HepG2 (cell line): ENCODE measurements at regions not wholly inside any gene's neighbourhood (a gene's known extent, or its start where the extent isn't known, plus 50 kb on each side); places are given as distances from the start of the nearest gene placed in this dataset.

Experiments used
- ATAC-seq: fragments of 200-7000 bp; cut with Tn5 transposase; 3 replicates; pipeline ENCODE4 v1.9.1; 2020; ENCODE audit warnings: mild to moderate bottlenecking, moderate library complexity
- BruUV-seq: library from RNA; stranded (reverse); fragments of 400-500 nt; replicated peaks from 2 replicates; lab custom pipeline; 2021; lab: Mats Ljungman, UMichigan
- CTCF ChIA-PET: fragments of 300-600 bp; formaldehyde crosslinking; extraction: SDS; loops from one replicate; lab custom pipeline; 2021; ENCODE audit warnings: low total read pairs, inconsistent platforms, low intra/inter-chr PET ratio; lab: Yijun Ruan, JAX
- POLR2A ChIA-PET: fragments of 350-600 bp; sonication (Branson Sonifier 250); formaldehyde crosslinking; loops from one replicate; lab custom pipeline; 2020; ENCODE audit warnings: antibody characterized with exemption, inconsistent platforms; lab: Yijun Ruan, JAX
- DNase-seq: peaks from one replicate; pipeline ENCODE4 v3.0.0-alpha.2; 2015; ENCODE audit warnings: low spot score
- FAIRE-seq: peaks from 3 replicates; lab custom pipeline; 2011; peaks lifted over from hg19 to GRCh38; lab: Jason Lieb, UNC
- H2AFZ ChIP-seq: one replicate; pipeline ENCODE4 v1.6.1; 2011; ENCODE audit warnings: low read length, inconsistent platforms
- H3K27ac ChIP-seq: fragments of 300-600 bp; 3 replicates; pipeline ENCODE4 v1.8.0; 2011; ENCODE audit warnings: mixed run types, mild to moderate bottlenecking, mixed read lengths, low read length, inconsistent platforms; ENCODE audit not compliant: insufficient read depth; ENCODE audit errors: extremely low read length
- H3K27me3 ChIP-seq, 2 experiments: fragments of 200-600 bp in 1 of 2; 2 replicates in 1 of 2; 3 replicates in 1 of 2; pipeline versions ENCODE4 v1.6.0 to v1.8.0; 2011; ENCODE audit warnings: low read length in 2 of 2, mild to moderate bottlenecking in 2 of 2, moderate library complexity in 2 of 2, inconsistent platforms in 1 of 2; ENCODE audit not compliant: insufficient read depth in 2 of 2, control insufficient read depth in 1 of 2
- H3K36me3 ChIP-seq, 2 experiments: fragments of 200-600 bp in 1 of 2; replicated peaks in 1 of 2; 2 replicates in 1 of 2; 3 replicates in 1 of 2; pipeline versions ENCODE4 v1.5.1 to v1.8.0; 2011; ENCODE audit warnings: low read length in 2 of 2, inconsistent platforms in 1 of 2; ENCODE audit not compliant: insufficient read depth in 2 of 2, control insufficient read depth in 1 of 2
- H3K4me1 ChIP-seq: 2 replicates; pipeline ENCODE4 v1.5.1; 2012; ENCODE audit warnings: low read length, inconsistent platforms; ENCODE audit not compliant: insufficient read depth
- H3K4me2 ChIP-seq: 2 replicates; pipeline ENCODE4 v1.6.0; 2011; ENCODE audit warnings: low read depth, low read length, inconsistent platforms
- H3K4me3 ChIP-seq, 3 experiments: fragments of 200-600 bp in 1 of 3; sonication (generic), shearing (Covaris generic) in 1 of 3; replicated peaks in 1 of 3; 2 replicates each; pipeline ENCODE4 v1.5.1; 2011 to 2016; ENCODE audit warnings: low read length in 3 of 3, inconsistent platforms in 2 of 3, low read depth in 2 of 3, mild to moderate bottlenecking in 2 of 3, control low read depth in 1 of 3, mixed read lengths in 1 of 3; ENCODE audit not compliant: insufficient read depth in 1 of 3
- H3K79me2 ChIP-seq: one replicate; pipeline ENCODE4 v1.6.1; 2011; ENCODE audit warnings: low read length, inconsistent platforms; ENCODE audit not compliant: insufficient read depth
- H3K9ac ChIP-seq: 2 replicates; pipeline ENCODE4 v1.6.0; 2011; ENCODE audit warnings: mild to moderate bottlenecking, low read depth, low read length, inconsistent platforms; ENCODE audit not compliant: insufficient read depth
- H3K9me3 ChIP-seq: 2 replicates; pipeline ENCODE4 v1.5.1; 2012; ENCODE audit warnings: mild to moderate bottlenecking, low read length
- H4K20me1 ChIP-seq: 2 replicates; pipeline ENCODE4 v1.6.0; 2011; ENCODE audit warnings: inconsistent platforms, mild to moderate bottlenecking, low read length, moderate library complexity; ENCODE audit not compliant: insufficient read depth
- ATAD3A ChIP-seq: sonication (generic); formaldehyde crosslinking; IDR thresholded peaks from 2 replicates; pipeline ENCODE4 v1.4.0; 2020; ENCODE audit warnings: missing genetic modification reagents
- ATF3 ChIP-seq: sonication (generic); formaldehyde crosslinking; IDR thresholded peaks from 2 replicates; pipeline ENCODE4 v1.4.0; 2020; ENCODE audit warnings: missing genetic modification reagents
- KDM6A ChIP-seq: IDR thresholded peaks from 2 replicates; pipeline ENCODE4 v1.6.1; 2016; ENCODE audit warnings: low read depth
- LRRFIP1 ChIP-seq: sonication (generic); formaldehyde crosslinking; conservative IDR thresholded peaks from 2 replicates; pipeline ENCODE4 v1.4.0; 2020; ENCODE audit warnings: missing genetic modification reagents
- PRPF4 ChIP-seq: fragments of 200-400 bp; formaldehyde crosslinking; IDR thresholded peaks from 2 replicates; pipeline ENCODE4 v1.6.1; 2016; ENCODE audit warnings: low read length, low read depth; ENCODE audit not compliant: poor library complexity, severe bottlenecking
- SNAI1 ChIP-seq: sonication (generic); formaldehyde crosslinking; IDR thresholded peaks from 2 replicates; pipeline ENCODE4 v1.5.0; 2020; ENCODE audit warnings: mild to moderate bottlenecking, missing genetic modification reagents, borderline replicate concordance
- ZNF251 ChIP-seq: sonication (generic); formaldehyde crosslinking; IDR thresholded peaks from 2 replicates; pipeline ENCODE4 v1.9.0; 2021; ENCODE audit warnings: mild to moderate bottlenecking, missing genetic modification reagents
- ZNF263 ChIP-seq: sonication (generic); formaldehyde crosslinking; IDR thresholded peaks from 2 replicates; pipeline ENCODE4 v1.4.0; 2020; ENCODE audit warnings: missing genetic modification reagents
- ZNF790 ChIP-seq: sonication (generic); formaldehyde crosslinking; IDR thresholded peaks from 2 replicates; pipeline ENCODE4 v1.8.0; 2022; ENCODE audit warnings: missing genetic modification reagents, mild to moderate bottlenecking, borderline replicate concordance
- ZSCAN21 ChIP-seq: sonication (generic); formaldehyde crosslinking; IDR thresholded peaks from 2 replicates; pipeline ENCODE4 v1.8.0; 2022; ENCODE audit warnings: mild to moderate bottlenecking, missing genetic modification reagents, moderate library complexity, borderline replicate concordance
- WGBS: methylation state at CpG from one replicate; pipeline ENCODE4 v1.1.6; 2017; ENCODE audit warnings: low lambda C conversion rate; 5-methylcytosine and 5-hydroxymethylcytosine counted together
- in situ Hi-C: cut with HindIII; loops from 2 replicates; pipeline ENCODE4 v1.10.0; 2017; ENCODE audit warnings: low pct_unique_long_range_greater_than_20kb; ENCODE audit not compliant: extremely low pct_ligation_motif_present
- intact Hi-C: fragments of 100-400 bp; cut with micrococcal nuclease; formaldehyde crosslinking; loops from one replicate; pipeline ENCODE4 v1.10.0; 2022; ENCODE audit not compliant: unreplicated experiment
- TF ChIP-seq, protein P1 (sequence below): sonication (generic); formaldehyde crosslinking; IDR thresholded peaks from 2 replicates; pipeline ENCODE4 v1.4.0; 2020; ENCODE audit warnings: missing genetic modification reagents, borderline replicate concordance
- TF ChIP-seq, protein P2 (sequence below): sonication (generic); formaldehyde crosslinking; IDR thresholded peaks from 2 replicates; pipeline ENCODE4 v1.4.0; 2020; ENCODE audit warnings: mild to moderate bottlenecking, missing genetic modification reagents
- TF ChIP-seq, protein P3 (sequence below), 2 experiments: sonication (generic) in 1 of 2; formaldehyde crosslinking in 1 of 2; IDR thresholded peaks; 2 replicates each; pipeline versions ENCODE4 v1.5.1 to v1.6.1; 2011 to 2020; ENCODE audit warnings: borderline replicate concordance in 1 of 2, low read depth in 1 of 2, low read length in 1 of 2, mild to moderate bottlenecking in 1 of 2, missing genetic modification reagents in 1 of 2, moderate library complexity in 1 of 2

DNA sequence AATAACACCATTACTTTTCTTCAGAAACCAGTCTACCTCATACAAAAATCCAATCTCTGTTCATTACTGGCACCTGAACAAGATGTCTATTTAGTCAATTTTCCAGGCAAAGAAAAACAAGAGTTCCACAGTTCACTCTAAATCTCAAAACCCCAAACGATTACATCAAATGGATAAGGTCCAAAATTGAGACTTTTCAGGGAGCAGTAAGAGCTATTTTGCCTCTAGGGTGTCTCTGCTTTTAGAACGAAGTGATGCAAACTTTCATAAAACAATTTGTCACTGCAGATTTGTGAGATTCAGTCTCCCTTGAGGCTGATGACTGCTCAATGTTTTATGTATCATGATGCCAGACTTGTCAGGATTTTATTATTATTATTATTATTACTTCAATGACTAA lies 937.0 kb upstream of the PHF14 start:
- Histone ChIP-seq H3K9me3 (peaks cover 68% of the 10 kb centered on the region), H3K4me3 (no peak overlapping the region), H4K20me1 (no peaks in the 10 kb centered on the region), H3K27me3 (no peaks in the 10 kb centered on the region), H3K79me2 (no peaks in the 10 kb centered on the region), H3K27ac (no peak overlapping the region), H2AFZ (no peak overlapping the region), H3K4me2 (no peak overlapping the region), H3K36me3 (no peaks in the 10 kb centered on the region), H3K9ac (no peak overlapping the region), H3K4me1 (no peaks in the 10 kb centered on the region)
- intact Hi-C loops = no loop called here
- FAIRE-seq (no peak), ATAC-seq (no peak), DNase-seq (no peak)
- BruUV-seq = no TSS peak
- 3% methylated on average over 2 of the region's 2 CpGs for WGBS
- ChIA-PET POLR2A (no interaction called here), CTCF (no interaction called here)
- in situ Hi-C loops = no loop called here
- TF ChIP-seq SNAI1 (CRISPR knock-in tag) (no peak), ZSCAN21 (no peak), ZNF263 (CRISPR knock-in tag) (no peak), LRRFIP1 (CRISPR knock-in tag) (no peak), ATAD3A (CRISPR knock-in tag) (no peak), ZNF790 (no peak), ZNF251 (CRISPR knock-in tag) (no peak), KDM6A (CRISPR knock-in tag) (no peak), PRPF4 (no peak), ATF3 (CRISPR knock-in tag) (no peak)
- TF ChIP-seq, protein P1, sequence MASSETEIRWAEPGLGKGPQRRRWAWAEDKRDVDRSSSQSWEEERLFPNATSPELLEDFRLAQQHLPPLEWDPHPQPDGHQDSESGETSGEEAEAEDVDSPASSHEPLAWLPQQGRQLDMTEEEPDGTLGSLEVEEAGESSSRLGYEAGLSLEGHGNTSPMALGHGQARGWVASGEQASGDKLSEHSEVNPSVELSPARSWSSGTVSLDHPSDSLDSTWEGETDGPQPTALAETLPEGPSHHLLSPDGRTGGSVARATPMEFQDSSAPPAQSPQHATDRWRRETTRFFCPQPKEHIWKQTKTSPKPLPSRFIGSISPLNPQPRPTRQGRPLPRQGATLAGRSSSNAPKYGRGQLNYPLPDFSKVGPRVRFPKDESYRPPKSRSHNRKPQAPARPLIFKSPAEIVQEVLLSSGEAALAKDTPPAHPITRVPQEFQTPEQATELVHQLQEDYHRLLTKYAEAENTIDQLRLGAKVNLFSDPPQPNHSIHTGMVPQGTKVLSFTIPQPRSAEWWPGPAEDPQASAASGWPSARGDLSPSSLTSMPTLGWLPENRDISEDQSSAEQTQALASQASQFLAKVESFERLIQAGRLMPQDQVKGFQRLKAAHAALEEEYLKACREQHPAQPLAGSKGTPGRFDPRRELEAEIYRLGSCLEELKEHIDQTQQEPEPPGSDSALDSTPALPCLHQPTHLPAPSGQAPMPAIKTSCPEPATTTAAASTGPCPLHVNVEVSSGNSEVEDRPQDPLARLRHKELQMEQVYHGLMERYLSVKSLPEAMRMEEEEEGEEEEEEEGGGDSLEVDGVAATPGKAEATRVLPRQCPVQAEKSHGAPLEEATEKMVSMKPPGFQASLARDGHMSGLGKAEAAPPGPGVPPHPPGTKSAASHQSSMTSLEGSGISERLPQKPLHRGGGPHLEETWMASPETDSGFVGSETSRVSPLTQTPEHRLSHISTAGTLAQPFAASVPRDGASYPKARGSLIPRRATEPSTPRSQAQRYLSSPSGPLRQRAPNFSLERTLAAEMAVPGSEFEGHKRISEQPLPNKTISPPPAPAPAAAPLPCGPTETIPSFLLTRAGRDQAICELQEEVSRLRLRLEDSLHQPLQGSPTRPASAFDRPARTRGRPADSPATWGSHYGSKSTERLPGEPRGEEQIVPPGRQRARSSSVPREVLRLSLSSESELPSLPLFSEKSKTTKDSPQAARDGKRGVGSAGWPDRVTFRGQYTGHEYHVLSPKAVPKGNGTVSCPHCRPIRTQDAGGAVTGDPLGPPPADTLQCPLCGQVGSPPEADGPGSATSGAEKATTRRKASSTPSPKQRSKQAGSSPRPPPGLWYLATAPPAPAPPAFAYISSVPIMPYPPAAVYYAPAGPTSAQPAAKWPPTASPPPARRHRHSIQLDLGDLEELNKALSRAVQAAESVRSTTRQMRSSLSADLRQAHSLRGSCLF (CRISPR knock-in tag) = no peak
- TF ChIP-seq, protein P2, sequence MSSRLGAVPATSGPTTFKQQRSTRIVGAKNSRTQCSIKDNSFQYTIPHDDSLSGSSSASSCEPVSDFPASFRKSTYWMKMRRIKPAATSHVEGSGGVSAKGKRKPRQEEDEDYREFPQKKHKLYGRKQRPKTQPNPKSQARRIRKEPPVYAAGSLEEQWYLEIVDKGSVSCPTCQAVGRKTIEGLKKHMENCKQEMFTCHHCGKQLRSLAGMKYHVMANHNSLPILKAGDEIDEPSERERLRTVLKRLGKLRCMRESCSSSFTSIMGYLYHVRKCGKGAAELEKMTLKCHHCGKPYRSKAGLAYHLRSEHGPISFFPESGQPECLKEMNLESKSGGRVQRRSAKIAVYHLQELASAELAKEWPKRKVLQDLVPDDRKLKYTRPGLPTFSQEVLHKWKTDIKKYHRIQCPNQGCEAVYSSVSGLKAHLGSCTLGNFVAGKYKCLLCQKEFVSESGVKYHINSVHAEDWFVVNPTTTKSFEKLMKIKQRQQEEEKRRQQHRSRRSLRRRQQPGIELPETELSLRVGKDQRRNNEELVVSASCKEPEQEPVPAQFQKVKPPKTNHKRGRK (CRISPR knock-in tag) = no peak
- TF ChIP-seq, protein P3, sequence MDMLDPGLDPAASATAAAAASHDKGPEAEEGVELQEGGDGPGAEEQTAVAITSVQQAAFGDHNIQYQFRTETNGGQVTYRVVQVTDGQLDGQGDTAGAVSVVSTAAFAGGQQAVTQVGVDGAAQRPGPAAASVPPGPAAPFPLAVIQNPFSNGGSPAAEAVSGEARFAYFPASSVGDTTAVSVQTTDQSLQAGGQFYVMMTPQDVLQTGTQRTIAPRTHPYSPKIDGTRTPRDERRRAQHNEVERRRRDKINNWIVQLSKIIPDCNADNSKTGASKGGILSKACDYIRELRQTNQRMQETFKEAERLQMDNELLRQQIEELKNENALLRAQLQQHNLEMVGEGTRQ (IDR thresholded peaks at IDR 0.05; ENCODE audit: low read depth, low read length) = no peak
- TF ChIP-seq, protein P3 (CRISPR knock-in tag; IDR thresholded peaks at IDR 0.05; ENCODE audit: borderline replicate concordance) = no peak
